A549 (cell line): ENCODE measurements at regions not wholly inside any gene's neighbourhood (a gene's known extent, or its start where the extent isn't known, plus 50 kb on each side); places are given as distances from the start of the nearest gene placed in this dataset.

Experiments
- ATAC-seq, 2 experiments: fragments of 200-7000 bp in 1 of 2; fragments of >200 bp in 1 of 2; cut with Nextera tagmentation in 1 of 2; cut with Tn5 transposase in 1 of 2; 3 replicates each; pipeline versions ENCODE4 v1.8.0 to v1.9.1; 2018 to 2020; ENCODE audit warnings: mild to moderate bottlenecking in 1 of 2, moderate library complexity in 1 of 2
- CTCF ChIA-PET: fragments of 300-600 bp; sonication (Branson Sonifier 250); formaldehyde crosslinking; extraction: SDS; loops from one replicate; lab custom pipeline; 2021; ENCODE audit warnings: antibody characterized with exemption, inconsistent platforms; lab: Yijun Ruan, JAX
- POLR2A ChIA-PET: fragments of 350-600 bp; formaldehyde crosslinking; extraction: SDS; loops from one replicate; lab custom pipeline; 2021; ENCODE audit warnings: antibody characterized with exemption, inconsistent platforms; lab: Yijun Ruan, JAX
- DNase-seq, 2 experiments: peaks; one replicate each; pipeline versions ENCODE4 v3.0.0 to v3.0.0-alpha.2; 2011 to 2016; ENCODE audit warnings: low read depth in 1 of 2, low spot score in 1 of 2
- FAIRE-seq: peaks from 2 replicates; lab custom pipeline; 2011; peaks lifted over from hg19 to GRCh38; lab: Jason Lieb, UNC
- H3K27ac ChIP-seq, 2 experiments: fragments of >200 bp; sonication (Bioruptor Twin); formaldehyde crosslinking; 3 replicates each; pipeline ENCODE4 v1.5.1; 2016 to 2017
- H3K4me1 ChIP-seq: fragments of >200 bp; sonication (Bioruptor Twin); formaldehyde crosslinking; 3 replicates; pipeline ENCODE4 v1.6.1; 2016
- H3K4me2 ChIP-seq: fragments of >200 bp; sonication (Bioruptor Twin); formaldehyde crosslinking; 3 replicates; pipeline ENCODE4 v1.6.1; 2016
- H3K4me3 ChIP-seq: fragments of >200 bp; sonication (Bioruptor Twin); formaldehyde crosslinking; 3 replicates; pipeline ENCODE4 v1.5.1; 2016
- H3K9me3 ChIP-seq: fragments of >200 bp; sonication (Bioruptor Twin); formaldehyde crosslinking; 3 replicates; pipeline ENCODE4 v1.6.1; 2016
- ATOH8 ChIP-seq: fragments of 250-450 bp; sonication (Bioruptor Pico); IDR thresholded peaks from 2 replicates; pipeline ENCODE4 v1.5.0; 2020; ENCODE audit warnings: low read depth, mild to moderate bottlenecking, moderate library complexity
- BCL3 ChIP-seq: fragments of >200 bp; sonication (Bioruptor Twin); formaldehyde crosslinking; IDR thresholded peaks from 3 replicates; pipeline ENCODE4 v1.6.1; 2016
- EP300 ChIP-seq, 2 experiments: fragments of >200 bp; sonication (Bioruptor Twin); formaldehyde crosslinking; IDR thresholded peaks; 2 replicates in 1 of 2; 3 replicates in 1 of 2; pipeline ENCODE4 v1.6.1; 2016 to 2017
- FOSB ChIP-seq: fragments of 250-450 bp; sonication (Bioruptor Pico); IDR thresholded peaks from 2 replicates; pipeline ENCODE4 v1.5.0; 2020; ENCODE audit warnings: mild to moderate bottlenecking, moderate library complexity
- FOSL2 ChIP-seq, 2 experiments: fragments of 450-650 bp in 1 of 2; fragments of >200 bp in 1 of 2; sonication (Bioruptor Twin) in 1 of 2; formaldehyde crosslinking; IDR thresholded peaks; 2 replicates each; pipeline versions ENCODE4 v1.5.0 to v1.6.1; 2016 to 2020; ENCODE audit warnings: mild to moderate bottlenecking in 1 of 2, moderate library complexity in 1 of 2
- HDAC2 ChIP-seq: fragments of 200-600 bp; sonication (generic); IDR thresholded peaks from 2 replicates; pipeline ENCODE4 v1.6.1; 2016
- HOXA7 ChIP-seq: fragments of 250-450 bp; sonication (Bioruptor Pico); IDR thresholded peaks from 2 replicates; pipeline ENCODE4 v1.5.0; 2020; ENCODE audit warnings: mild to moderate bottlenecking, moderate library complexity
- MAFK ChIP-seq: fragments of 450-650 bp; IDR thresholded peaks from 2 replicates; pipeline ENCODE4 v1.6.1; 2014; ENCODE audit not compliant: partially characterized antibody
- PHF8 ChIP-seq: fragments of 200-600 bp; sonication (generic); IDR thresholded peaks from 2 replicates; pipeline ENCODE4 v1.6.1; 2016; ENCODE audit warnings: low read depth, mild to moderate bottlenecking, antibody characterized with exemption, moderate library complexity, borderline replicate concordance
- POLR2AphosphoS2 ChIP-seq: conservative IDR thresholded peaks from 2 replicates; pipeline ENCODE4 v1.6.1; 2012; ENCODE audit warnings: low read length, improper control_type of control experiment, inconsistent platforms
- USF2 ChIP-seq: fragments of 450-650 bp; IDR thresholded peaks from 2 replicates; pipeline ENCODE4 v1.6.1; 2014; ENCODE audit warnings: antibody characterized with exemption
- ZFP36 ChIP-seq: fragments of 450-650 bp; IDR thresholded peaks from 2 replicates; pipeline ENCODE4 v1.6.1; 2014; ENCODE audit warnings: borderline replicate concordance; ENCODE audit not compliant: partially characterized antibody
- ZSCAN20 ChIP-seq: fragments of 250-450 bp; sonication (Bioruptor Pico); IDR thresholded peaks from 2 replicates; pipeline ENCODE4 v1.8.0; 2022; ENCODE audit warnings: mild to moderate bottlenecking, moderate library complexity
- WGBS: methylation state at CpG from one replicate; pipeline ENCODE4 v1.1.6; 2017; ENCODE audit errors: missing lambda C conversion rate; 5-methylcytosine and 5-hydroxymethylcytosine counted together
- TF ChIP-seq, protein P1 (sequence below): IDR thresholded peaks from 2 replicates; pipeline ENCODE4 v1.6.1; 2012
- TF ChIP-seq, protein P2 (sequence below): IDR thresholded peaks from 2 replicates; pipeline ENCODE4 v1.6.1; 2012

DNA sequence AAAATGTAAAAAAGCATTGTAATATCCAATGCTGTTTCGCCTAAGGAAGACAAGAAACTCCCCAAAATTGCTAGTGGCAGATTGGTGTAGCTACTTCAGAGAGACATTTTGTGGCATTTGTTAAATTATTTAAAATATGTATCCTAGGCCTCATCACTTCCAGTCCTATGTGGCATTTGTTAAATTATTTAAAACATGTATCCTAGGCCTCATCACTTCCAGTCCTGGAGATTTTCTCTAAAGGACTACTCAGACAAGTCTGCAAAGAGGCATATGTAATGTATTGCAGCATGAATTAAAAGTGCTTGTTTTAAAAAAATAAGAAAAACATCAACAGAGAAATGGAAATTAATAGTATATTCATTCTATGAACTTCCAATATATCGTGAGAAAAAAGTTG, 95.6 kb upstream of the KCTD3 start (continued):
- TF ChIP-seq, protein P1, sequence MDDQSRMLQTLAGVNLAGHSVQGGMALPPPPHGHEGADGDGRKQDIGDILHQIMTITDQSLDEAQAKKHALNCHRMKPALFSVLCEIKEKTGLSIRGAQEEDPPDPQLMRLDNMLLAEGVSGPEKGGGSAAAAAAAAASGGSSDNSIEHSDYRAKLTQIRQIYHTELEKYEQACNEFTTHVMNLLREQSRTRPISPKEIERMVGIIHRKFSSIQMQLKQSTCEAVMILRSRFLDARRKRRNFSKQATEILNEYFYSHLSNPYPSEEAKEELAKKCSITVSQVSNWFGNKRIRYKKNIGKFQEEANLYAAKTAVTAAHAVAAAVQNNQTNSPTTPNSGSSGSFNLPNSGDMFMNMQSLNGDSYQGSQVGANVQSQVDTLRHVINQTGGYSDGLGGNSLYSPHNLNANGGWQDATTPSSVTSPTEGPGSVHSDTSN = no peak
- no peak for TF ChIP-seq PHF8

GRCh38 chr1:215472723-215473122, 94.4 kb upstream of the KCTD3 start:
- ChIA-PET CTCF (no interaction called here), POLR2A (no interaction called here)
- ATAC-seq (no peak), FAIRE-seq (no peak), DNase-seq (no peak)
- no peak overlapping the region for H3K4me3 ChIP-seq
- H3K27ac ChIP-seq = no peak overlapping the region
- H3K9me3 ChIP-seq = no peaks in the 10 kb centered on the region
- no peak overlapping the region for H3K4me2 ChIP-seq
- TF ChIP-seq ZFP36 = no peak
- no peak for TF ChIP-seq EP300 (IDR thresholded peaks at IDR 0.05)
- no peak for TF ChIP-seq USF2
- TF ChIP-seq FOSB = no peak
- no peak for TF ChIP-seq HDAC2
- TF ChIP-seq PHF8 = no peak
- TF ChIP-seq FOSL2 (IDR thresholded peaks at IDR 0.05) = no peak
- TF ChIP-seq FOSL2 (CRISPR knock-in tag; IDR thresholded peaks at IDR 0.05) = no peak
- TF ChIP-seq BCL3 = no peak
- H3K4me1 ChIP-seq = no peaks in the 10 kb centered on the region

DNA sequence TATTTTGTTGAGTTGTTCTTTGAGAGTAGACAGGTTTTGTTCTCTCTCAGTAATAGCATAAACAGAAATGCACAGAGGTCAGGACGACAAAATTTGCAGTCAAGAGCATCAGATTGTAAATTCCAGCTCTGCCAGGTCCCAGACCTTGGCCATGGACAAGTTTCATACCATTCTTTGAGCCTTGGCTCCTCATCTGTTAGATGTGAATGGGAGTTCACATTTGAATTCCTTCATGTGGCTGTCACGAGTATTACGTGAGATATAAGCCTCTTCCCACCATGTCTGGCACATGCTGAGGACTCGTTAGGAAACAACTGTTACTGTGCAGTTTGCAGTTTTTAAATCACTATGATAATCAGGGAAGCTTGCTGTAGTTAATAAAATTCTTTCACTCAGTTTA, 93.2 kb upstream of the KCTD3 start:
- 18% methylated on average over 4 of the region's 4 CpGs for WGBS
- FAIRE-seq = no peak
- POLR2A ChIA-PET = no interaction called here

More for the DNA sequence above, 93.2 kb upstream of the KCTD3 start:
- DNase-seq = no peak
- no peak overlapping the region for H3K4me2 ChIP-seq
- no peaks in the 10 kb centered on the region for H3K9me3 ChIP-seq
- CTCF ChIA-PET = interaction anchor here (0.7 kb wide), 1 partner anchor 19 kb away, joined by 3 read pairs; no protein-coding TSS in a partner anchor
- no peak; a peak in 1 of 6 replicates for ATAC-seq
- no peak overlapping the region for H3K4me3 ChIP-seq
- no peak overlapping the region for H3K27ac ChIP-seq
- H3K4me1 ChIP-seq = no peaks in the 10 kb centered on the region
- TF ChIP-seq POLR2AphosphoS2 = no peak
- no peak for TF ChIP-seq USF2
- no peak for TF ChIP-seq ATOH8 (CRISPR knock-in tag)
- TF ChIP-seq HOXA7 (CRISPR knock-in tag) = no peak
- TF ChIP-seq MAFK = no peak
- TF ChIP-seq, protein P2, sequence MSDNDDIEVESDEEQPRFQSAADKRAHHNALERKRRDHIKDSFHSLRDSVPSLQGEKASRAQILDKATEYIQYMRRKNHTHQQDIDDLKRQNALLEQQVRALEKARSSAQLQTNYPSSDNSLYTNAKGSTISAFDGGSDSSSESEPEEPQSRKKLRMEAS = no peak
- no peak for TF ChIP-seq ZSCAN20 (CRISPR knock-in tag)
- TF ChIP-seq, protein P1 = no peak
- TF ChIP-seq PHF8 = no peak
